ENCODE measurements at regions not wholly inside any gene's neighbourhood (a gene's known extent, or its start where the extent isn't known, plus 50 kb on each side); places are given as distances from the start of the nearest gene placed in this dataset.
"Not testable (repeated sequence)": the region's sequence is repeated elsewhere in the genome, so short reads cannot be mapped to it uniquely, and the experiment has no call there.

DNA sequence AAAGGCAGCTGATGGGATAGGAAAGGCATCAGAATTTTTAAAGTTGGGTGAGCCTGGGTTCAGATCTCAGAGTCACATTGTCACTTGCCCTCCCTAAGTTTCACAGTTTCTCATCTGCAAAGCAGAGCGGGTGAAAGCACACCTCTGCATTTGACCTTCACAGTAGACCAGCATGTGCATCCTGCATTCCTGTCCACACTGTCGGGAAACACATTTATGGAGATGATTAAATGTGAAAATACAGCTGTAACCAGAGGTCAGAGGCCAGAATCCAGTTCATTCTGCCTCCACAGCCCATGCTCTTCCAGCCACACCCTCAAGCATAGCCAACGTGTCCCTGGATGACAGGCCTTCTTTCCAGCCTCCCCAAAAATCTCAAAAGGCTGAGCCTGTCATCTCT lies 392.0 kb upstream of the MYT1L start:
- no peak overlapping the region for H3K27ac ChIP-seq
- H3K4me3 ChIP-seq = no peak overlapping the region

DNA sequence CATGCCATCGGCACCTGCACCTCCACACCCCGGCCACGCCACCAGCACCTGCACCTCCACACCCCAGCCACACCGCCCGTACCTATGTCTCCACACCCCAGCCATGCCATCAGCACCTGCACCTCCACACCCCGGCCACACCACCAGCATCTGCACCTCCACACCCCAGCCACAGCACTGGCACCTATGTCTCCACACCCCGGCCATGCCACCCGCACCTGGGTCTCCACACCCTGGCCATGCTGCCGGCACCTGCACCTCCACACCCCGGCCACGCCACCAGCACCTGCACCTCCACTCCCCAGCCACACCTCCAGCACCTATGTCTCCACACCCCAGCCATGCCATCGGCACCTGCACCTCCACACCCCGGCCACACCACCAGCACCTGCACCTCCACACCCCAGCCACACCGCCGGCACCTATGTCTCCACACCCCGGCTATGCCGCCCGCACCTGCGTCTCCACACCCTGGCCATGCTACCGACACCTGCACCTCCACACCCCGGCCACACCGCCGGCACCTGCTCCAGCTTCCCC lies 390.3 kb upstream of the MYT1L start:
- no peak overlapping the region for H3K4me3 ChIP-seq

DNA sequence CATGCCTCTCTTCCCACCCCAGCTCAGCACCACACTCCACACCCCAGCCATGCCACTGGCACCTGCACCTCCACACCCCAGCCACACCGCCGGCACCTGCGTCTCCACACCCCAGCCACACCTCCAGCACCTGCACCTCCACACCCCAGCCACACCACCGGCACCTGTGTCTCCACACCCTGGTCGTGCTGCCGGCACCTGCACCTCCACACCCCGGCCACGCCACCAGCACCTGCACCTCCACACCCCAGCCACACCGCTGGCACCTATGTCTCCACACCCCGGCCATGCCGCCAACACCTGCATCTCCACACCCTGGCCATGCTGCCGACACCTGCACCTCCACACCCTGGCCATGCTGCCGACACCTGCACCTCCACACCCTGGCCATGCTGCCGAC lies 389.7 kb upstream of the MYT1L start:
- H3K27ac ChIP-seq, H3K4me3 ChIP-seq: not testable (repeated sequence)

More for the DNA sequence above, 390.3 kb upstream of the MYT1L start:
- H3K27ac ChIP-seq = no peak overlapping the region

DNA sequence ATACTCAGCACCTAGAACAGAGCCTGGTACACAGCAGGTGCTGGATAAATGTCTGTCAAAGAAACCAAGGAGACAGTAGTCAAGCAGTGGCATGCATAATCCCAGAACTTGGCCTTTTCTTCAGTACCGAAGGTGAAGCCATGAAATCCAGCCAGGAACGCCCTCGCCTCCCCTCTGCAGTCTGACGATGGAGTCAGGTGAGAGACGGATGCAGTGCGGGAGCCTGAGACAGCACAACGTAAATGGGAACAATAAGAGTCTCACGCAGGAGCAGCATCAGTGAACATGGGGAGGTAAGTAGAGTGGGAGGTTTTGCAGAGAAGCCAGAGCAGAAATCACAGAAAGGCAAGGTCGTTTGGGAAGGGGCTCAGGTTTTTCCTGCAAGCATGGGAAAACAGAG lies 389.3 kb upstream of the MYT1L start:
- H3K27ac ChIP-seq = no peak overlapping the region
- no peak overlapping the region for H3K4me3 ChIP-seq

DNA sequence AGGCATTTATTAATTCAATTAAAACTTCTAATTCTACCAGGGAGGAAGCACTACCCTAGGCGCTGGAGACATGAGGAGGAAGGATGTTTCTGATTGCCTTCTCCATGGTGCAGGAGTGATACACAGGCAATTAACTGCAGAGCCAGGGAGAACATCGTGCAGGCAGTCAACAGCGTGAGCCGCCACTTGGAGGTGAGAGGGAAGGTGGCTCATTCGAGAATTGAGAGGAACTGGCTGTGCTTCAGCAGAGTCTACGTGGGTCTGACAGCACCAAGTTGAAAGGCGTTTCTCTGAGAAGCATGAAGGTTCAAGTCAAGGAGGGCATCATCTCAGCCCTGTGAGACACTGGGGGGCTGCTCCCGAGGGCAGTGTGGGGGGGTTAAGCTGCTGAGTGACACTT lies 388.7 kb upstream of the MYT1L start:
- Histone ChIP-seq H3K27ac (no peak overlapping the region), H3K4me3 (no peak overlapping the region)

DNA sequence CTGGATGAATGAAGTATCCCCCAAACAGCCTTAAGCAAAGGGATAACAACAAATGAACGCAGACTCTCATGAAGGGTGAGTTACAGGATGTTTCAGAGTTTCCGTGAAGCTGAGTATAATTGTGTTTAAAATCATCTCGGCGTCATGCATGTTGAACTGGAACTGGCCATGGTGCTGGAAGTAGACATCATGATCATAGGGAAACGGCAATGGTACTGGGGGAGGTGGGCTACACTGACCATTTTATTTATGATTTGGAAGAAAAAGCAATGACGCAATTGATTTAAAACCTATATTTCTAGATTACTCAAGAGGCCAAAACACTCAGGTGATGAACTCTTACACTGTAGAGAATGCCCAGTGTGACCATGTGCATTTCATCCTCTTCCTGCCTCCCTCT lies 387.9 kb upstream of the MYT1L start:
- Histone ChIP-seq H3K4me3 (no peak overlapping the region), H3K27ac (no peak overlapping the region)

DNA sequence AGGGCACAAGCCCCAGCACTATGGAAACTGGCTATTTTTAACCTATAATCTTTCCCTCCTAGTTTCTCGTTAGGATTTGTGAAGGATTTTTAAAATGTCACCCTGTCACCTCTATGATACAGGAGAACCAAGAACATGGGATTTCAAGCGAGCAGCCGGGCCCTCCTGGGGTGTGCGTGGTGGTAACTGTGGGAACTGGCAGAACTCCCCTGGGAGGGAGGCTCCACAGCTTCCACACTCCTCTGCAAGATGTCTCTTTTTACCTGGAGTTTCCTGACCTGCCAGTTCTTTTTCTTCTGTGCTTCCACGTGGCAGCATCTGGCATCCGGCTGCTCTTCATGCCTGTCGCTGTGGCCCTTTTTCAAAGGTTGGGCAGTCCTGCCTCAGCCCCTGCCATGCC lies 386.3 kb upstream of the MYT1L start:
- H3K4me3 ChIP-seq = no peak overlapping the region
- no peak overlapping the region for H3K27ac ChIP-seq

DNA sequence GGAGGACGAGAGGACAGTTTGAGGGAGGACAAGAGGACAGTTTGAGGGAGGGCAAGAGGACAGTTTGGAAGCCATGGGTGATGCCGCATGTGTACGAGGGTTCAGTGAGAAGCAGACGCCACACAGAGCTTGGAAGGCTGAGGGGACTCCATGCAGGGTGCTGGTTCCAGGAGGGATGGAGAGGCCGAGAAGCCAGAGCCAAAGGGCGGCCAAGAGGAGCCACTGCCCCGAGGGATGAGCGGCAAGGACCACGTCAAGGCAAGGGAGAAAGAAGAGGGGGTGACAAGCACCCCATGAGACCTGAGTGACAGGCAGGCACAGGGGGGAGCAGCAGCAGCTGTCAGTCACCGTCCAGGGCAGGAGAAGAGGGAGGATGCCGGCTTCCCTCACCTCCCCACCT lies 385.7 kb upstream of the MYT1L start:
- H3K27ac ChIP-seq = no peak overlapping the region
- no peak overlapping the region for H3K4me3 ChIP-seq

DNA sequence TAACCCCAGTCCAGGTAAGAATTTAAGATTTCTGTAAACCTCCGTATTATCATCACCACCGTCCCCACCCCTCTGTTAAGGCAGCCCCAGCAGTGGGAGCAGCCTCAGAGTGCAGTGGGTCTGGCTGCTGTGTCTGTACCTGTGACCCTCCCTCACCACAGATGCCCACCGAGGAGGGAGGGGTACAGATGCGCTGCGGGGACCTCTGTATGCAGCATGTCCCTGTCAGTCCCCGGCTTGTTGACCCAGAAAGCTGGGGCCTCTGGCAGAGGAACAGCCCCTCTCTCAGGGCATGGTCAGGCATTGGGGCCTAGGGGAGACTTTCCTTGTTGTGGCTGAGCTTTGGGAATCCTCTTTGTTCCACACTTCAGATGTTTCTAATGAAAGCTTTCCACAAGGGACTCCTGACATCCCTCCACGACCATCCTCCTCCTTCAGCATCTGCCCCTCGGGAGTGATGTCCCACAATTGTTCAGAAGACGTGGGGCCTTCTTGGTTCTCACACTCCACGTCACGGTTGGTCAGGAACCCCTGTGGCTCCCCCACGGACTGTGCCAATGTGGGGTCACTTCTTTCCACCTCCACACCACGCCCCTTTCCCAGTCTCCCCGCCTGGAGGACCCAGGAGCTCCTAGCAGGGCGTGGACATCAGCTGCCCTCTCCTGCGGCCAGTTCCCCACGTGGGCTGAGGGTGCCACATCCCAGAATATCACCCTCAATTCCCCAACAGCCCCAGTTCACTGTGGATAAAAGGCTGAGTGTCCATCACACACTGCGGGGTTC lies 384.2 kb upstream of the MYT1L start:
- no peak overlapping the region for H3K4me3 ChIP-seq

DNA sequence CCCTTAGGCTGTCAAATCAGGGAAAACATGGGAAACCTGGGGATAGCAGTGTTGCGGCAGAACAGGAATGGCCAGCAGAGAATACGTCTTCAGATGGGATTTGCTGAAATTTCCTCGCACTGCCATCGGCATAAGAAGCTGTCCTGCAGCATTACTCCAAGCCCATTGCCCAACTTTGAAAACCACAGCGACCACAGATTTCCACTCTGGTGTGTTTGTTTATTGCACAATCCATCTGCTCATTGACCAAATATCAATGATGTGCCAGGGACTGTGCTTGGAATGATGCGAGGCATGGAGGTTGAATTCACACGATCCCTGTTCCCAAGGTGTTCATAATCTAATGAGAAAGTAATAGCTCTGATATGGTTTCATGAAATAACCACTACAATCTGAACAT lies 383.3 kb upstream of the MYT1L start:
- H3K27ac ChIP-seq = no peak overlapping the region
- H3K4me3 ChIP-seq = no peak overlapping the region

More for the DNA sequence above, 384.2 kb upstream of the MYT1L start:
- no peak overlapping the region for H3K27ac ChIP-seq

DNA sequence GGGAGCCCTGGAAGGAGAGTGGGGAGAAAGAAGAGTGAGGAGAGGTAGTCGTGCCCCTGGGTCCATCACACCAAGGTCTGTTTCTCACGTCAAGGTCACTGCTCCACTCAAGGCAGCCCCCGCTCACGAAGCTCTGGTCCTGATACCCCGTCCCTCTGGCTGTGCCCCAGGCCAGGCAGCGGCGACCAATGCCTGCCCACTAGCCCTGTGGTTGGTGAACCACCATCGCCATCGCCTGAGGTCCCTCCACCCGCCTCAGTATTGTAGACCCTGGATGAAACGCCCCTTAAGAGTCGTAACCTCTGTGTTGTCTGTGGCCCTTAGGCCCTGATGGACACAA lies 378.3 kb upstream of the MYT1L start:
- Histone ChIP-seq H3K27ac (no peak overlapping the region), H3K4me3 (no peak overlapping the region)

DNA sequence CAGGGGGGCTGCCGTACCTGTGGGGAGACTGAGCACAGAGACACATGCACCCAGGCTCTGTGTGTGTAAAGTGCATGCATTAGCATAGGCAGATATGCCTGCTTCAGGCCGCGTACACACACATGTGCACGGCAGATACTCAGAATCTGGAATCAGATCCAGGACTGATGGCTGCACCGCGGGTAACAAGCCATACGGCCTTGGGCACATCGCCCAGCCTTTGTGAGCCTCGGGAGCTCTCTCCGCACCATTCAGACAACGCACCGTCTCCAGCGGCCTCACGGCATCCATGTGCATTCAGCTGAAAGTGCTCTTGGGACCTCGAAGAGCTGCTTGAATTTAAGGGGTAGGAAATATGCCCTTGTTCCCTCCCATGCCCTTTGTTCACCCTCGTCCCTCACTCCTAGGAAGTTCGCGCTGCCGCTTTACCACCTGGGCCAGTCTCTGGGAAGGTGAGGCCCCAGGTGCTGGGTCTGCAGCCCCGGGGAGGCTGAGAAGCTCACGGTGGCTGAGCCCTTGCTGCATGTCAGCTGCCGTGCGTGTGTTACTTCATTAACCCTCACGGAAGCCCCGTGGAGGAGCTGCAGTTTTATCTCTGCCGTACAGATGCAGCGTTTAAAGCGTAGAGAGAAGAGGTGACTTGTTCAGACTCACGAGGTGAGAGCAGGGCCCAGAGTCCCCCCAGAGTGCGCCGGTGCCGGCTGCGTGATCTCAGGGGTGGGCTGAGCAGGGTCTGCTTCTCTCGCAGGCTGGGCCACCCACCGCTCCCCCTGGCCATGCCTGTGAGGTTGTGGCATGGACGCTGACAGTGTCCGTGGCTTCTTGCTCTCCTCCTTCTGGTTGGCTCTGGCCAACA lies 377.7 kb upstream of the MYT1L start:
- Histone ChIP-seq H3K27ac (no peak overlapping the region), H3K4me3 (no peak overlapping the region)

DNA sequence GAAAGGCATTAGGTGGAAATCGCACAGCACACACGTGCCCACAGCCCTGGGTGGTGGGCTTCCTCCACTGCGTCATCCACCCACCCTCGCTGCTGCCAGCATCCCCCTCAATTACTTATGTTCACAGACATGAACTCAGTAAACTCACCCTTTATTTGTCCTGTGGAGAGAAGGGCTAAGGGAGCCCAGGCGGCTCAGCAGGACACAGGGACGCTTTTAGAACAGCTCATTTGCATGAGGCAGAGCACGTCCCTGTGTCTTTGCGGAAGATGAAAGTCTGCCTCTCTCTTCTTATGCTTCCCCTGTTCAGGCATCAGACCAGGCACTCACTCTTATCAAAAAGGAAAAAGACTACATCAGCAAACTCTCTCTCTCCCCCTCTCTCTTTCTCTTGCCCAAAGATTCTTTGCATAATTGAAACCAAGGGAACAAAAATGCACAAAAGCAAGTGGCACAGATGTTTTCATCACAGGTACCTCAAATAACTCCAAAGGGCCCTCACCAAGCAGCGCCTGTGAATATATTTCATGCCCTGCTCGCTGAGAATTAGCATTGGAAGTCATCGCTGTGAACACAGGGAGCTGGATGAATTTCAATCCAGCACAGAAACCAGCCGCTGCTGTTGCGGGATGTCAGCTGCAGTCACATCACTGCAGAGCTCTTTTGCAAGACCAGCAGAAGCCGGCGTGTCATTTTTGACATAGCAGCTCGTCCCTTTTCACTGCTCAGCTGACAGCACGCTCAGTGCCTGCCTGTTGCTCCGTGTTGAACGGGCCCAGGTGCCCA lies 376.3 kb upstream of the MYT1L start:
- H3K4me3 ChIP-seq = no peak overlapping the region
- no peak overlapping the region for H3K27ac ChIP-seq

DNA sequence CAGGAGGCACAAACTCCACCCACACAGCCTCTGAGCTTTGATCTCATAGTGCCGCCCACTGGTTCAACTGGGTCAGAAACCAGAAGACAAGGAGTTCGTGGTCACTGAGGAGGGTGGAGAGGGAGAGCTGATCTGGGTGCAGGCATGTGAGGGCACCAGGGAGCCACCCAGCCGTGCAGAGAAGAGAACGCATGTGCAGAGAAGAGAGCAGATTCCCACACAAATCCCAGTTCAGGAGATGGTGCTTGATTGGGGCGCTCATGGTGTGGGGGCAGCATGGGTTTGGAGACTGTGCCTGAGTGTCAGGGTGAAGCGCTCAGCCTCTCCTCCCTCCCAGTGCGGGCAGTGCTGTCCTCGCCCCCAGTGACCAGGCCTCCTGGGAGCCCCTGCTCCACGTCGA lies 375.2 kb upstream of the MYT1L start:
- no peak overlapping the region for H3K4me3 ChIP-seq
- no peak overlapping the region for H3K27ac ChIP-seq

DNA sequence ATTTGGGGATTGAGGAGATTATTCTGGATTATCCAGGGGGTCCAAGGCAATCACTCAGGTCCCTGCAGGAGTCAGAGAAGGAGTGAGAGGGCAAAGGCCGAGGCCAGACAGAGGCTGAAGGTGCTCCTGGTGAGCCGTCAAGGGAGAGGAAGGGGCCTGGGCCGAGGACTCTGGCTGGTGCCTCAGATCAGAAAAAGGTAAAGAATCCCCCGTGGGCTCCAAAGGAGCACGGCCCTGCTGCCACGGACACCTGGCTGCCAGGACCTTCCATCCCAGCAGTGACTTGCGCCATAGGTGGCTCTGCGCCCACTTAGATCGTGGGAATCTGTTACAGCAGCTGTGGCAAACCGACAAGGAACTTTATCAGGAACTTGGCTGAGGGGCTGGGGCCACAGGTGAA lies 374.8 kb upstream of the MYT1L start:
- Histone ChIP-seq H3K4me3 (no peak overlapping the region), H3K27ac (no peak overlapping the region)

DNA sequence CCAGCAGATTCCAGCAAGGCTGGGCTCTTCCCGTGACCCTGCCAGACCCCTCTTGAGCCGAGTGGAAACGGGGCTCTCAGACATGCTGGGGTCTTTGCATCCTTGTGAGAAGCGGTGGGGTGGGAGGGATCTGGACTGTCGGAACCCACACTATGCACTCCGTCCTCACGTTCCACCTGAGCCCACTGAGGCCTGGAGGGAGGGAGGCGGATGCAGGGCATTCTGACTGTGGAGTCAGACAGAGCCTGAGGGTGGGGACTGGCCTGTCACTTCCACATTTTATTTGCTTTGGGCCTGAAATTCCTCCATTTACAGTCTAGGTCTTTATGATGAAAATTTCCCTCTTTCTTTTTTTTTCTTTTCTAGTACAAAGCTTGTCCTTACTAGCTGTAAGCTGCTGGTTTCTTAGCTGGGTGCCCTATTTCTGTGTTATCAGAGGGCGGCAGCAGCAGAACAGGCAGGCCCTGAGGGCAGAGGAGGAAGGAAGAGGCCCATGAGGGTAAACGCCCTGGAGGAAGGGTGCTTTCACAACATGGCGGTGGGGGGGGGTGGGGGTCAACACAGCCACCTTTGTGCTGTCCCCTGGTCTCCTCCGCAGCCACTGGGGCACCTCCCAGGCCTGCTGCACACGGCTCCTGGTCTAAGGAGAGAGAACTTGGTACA lies 373.5 kb upstream of the MYT1L start:
- Histone ChIP-seq H3K27ac (no peak overlapping the region), H3K4me3 (no peak overlapping the region)

DNA sequence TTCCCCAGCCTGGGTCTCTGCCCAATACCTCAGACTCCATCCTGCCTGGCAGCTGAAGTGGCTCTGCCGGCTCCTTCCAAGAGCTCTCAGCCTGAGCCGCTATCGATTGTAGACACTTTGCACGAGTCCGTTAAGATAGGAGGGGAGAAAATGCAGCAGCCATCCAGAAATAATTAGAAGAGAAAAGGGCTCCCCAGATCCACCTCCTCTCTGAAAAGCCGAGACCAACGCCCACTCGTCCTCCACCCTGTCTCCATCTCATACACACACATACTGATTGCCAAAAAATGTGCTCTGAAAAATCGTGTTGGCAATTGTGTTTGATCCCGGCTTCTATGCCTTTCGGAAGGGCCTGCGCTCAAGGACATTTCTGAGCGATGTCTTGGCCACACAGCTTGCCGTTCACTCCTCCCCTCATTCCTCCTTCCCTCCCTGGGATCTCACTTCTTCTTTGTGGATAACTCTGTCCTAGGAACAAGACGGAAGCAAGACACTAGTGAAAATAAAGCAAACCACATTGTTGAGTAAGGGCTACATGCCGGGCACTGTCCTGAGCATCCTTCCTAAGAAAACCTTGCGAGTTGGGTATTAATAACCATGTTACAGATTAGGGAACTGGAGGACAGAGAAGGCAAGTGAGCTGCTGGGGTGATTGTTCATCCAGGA lies 372.8 kb upstream of the MYT1L start:
- no peak overlapping the region for H3K27ac ChIP-seq
- no peak overlapping the region for H3K4me3 ChIP-seq

DNA sequence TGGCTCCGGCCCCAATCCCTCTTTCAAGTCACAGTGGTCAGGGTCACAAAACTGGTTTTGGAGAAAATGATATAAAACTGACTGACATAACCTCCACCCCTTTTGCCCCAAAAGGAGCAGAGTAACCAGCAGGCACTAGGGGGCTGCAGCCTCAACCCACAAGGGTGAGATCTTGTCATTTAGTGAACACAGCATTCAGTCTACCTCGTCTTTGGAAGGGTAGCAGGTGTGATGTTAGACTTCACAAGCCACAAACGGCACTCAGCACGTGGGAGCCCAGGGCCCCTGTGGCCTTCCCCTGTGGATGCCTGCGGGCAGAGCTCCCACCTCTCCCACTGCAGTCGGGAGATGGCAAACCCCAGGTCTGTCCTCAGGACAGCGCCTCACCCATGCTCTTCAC lies 372.1 kb upstream of the MYT1L start:
- no peak overlapping the region for H3K27ac ChIP-seq
- H3K4me3 ChIP-seq = no peak overlapping the region

DNA sequence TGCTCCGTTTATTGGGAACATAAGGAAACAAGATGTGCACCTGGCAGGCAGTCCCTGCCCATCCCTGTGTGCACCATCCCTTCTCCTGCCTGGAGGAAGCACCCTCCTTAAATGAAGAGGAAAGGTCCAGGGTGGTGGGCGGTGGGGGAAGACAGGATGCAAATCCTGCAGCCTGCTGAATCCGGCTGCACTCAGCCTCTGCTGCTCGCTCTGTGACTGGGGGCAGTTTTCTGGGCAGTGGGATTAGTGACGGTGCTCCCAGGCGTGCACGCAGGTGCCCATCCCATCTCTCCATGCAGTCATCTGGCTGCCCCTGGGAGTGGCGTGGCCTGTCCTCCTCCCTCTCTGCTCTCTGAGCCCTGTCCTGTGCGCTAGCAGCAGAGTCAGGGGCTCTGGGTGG lies 371.3 kb upstream of the MYT1L start:
- no peak overlapping the region for H3K27ac ChIP-seq

More for the DNA sequence above, 371.3 kb upstream of the MYT1L start:
- H3K4me3 ChIP-seq = no peak overlapping the region

All from skin epidermis (tissue), 12 donors.